Activated CD4-positive, alpha-beta T cell treated with anti-CD3 and anti-CD28 coated beads for 48 hours (primary cell): ENCODE measurements at regions not wholly inside any gene's neighbourhood (a gene's known extent, or its start where the extent isn't known, plus 50 kb on each side); places are given as distances from the start of the nearest gene placed in this dataset.
"Not testable (repeated sequence)": the region's sequence is repeated elsewhere in the genome, so short reads cannot be mapped to it uniquely, and the experiment has no call there.

Experiments
- DNase-seq: peaks from one replicate; pipeline ENCODE4 v3.0.0-alpha.2; 2020

DNA sequence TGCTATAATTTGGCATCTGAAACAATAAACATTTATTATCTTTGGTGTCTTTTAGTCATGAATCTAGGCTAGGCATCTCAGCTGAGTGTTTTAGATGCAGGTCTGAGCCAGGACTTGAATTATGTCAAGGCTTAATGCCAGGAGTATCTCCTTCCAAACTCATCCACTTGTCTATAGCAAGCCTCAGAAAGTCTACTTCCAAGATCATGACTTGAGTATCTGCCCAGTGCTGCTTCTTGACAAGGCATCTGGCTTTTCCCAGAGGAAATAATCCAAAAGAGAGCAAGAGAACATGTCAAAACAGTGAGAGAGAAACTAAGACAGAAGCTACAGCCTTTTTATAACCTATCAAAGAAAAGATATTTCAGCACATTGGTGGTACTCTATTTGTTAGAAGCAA, 1052.1 kb upstream of the PCDH10 start:
- no peak for DNase-seq

DNA sequence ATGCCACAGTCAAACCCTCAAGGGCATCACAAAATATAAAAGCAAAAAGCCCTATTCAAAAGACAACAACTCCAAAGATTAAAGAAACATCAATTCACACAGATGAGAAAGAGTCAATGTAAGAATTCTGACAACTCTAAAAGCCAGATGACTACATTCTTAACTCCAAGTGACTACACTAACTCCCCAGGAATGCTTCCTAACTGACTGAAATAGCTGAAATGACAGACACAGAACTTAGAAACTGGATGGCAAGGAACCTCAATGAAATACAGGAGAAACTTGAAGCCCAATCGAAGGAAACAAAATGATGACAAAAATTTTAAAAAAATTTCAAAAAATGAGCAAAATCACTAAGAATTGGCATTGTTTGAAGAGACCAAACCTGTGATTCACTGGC, 1047.6 kb upstream of the PCDH10 start:
- no peak for DNase-seq

DNA sequence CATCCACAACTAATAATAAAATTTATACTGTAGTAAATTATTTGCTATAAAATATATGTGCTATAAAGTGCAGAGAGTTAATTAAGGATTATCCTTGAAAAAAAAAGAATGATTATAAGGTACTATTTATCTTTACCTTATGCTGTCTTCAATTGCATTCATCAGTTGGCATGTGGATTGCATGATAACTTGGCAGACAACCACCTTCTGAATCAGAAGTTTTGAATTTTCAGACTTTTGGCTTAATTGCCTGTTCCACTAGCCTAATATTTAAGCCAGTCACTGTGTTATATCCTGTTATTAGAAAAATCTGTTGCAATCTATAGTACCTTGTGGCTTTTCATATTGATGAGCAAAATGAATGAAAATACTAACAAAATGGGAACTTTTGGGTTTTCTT, 1040.3 kb upstream of the PCDH10 start:
- DNase-seq: no peak

DNA sequence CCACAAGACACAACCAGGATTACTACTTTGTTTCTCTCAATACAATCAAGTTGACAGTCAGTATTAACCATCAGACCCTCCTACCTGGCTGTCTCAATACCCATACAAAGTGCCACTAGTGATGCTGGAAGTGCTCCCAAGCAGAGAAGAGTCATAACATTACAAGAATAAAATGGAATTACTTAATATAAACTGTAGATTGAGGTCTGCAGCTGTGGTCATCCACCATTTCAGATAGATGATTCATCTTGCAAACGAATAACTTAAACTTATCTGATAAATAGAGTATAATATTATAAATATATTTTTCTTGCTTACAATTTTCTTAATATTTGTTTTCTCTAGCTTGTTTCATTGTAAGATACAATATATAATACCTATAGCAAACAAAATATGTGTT, 1034.2 kb upstream of the PCDH10 start:
- DNase-seq: no peak

DNA sequence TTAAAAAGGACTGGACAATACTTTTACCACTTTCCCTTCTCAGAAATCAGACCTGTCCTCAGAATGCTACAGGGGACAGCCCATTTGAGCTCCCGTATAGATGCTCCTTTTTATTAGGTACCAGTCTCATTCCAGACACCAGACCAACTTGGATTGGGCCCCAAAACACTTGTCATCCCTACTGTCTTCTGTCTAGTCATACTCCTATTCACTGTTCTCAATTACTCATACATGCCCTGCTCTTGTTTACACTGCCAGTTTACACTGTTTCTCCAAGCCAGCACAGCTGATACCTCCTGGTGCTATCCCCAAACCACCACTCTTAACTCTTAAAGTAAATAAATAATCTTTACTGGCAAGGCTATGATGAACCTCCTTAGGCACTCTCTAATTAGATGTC, 1026.4 kb upstream of the PCDH10 start:
- not testable (repeated sequence) for DNase-seq

DNA sequence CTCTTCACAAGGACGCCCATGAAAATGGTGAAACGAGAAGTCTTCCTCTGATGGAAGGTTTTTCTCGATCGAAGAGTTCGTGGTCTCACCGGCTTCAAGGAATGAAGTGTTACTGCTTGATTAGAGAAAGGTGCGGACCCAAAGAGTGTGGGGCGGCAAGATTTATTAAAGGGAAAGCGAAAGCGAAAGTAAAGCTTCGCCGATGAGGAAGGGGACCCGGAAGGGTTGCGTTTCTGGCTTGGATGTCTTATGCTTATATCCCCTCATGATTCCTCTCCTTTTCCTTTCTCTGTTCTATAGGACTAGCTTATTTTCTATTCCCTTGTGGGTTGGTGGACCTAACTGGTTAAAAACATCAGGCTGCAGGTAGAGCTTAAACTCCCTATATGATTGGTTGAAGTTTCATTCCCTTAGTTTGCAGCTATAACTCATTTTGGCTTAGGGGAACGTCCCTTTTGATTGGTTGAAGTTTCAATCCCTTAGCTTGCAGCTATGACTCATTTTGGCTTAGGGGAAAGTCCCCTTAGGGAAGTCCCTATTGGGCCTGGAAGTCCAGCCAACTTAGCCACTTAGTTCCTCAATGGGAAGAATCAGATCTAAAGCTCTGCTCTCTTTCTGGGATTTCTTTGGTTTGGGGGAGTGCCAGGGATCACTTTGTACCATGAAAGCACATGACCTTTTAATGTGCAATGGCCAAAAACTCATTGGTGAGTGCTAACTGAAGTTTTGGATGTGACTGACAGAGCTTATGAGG, 1025.0 kb upstream of the PCDH10 start:
- DNase-seq: no peak

DNA sequence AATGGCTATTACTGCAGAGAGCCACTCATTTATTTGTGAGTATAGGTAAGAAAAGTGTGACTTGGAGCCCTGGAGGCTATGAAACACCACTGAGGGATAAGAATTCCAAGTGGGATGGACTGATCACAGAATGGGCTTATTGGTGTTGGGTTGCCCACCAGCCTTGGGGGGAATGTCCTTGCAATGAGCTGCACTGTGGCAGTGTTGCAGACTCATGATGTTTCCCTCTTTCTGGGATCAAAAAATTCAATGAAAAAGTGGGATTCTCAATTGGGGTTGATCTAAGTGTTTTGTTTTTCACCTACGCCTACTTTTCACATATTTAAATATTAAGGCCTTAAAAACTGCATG, 1024.5 kb upstream of the PCDH10 start:
- no peak for DNase-seq

DNA sequence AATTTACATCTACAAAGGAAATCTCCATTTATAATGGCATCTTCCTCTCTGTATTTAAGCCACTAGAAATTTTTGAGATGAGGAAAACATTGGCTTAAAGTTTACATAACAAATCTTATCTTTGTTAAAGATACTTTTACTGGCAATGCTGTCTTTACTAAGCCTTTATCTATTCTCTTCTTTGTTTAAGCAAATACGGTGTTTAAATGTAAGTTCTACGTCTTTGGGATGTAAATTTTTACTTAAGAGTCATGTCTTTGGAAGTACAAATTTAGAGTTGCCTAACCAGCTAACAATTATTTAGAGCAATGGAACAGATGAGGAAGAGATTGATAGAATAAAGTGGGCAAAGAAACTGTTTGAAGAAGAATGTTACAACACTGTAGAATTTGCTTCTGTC, 1024.0 kb upstream of the PCDH10 start:
- DNase-seq: no peak

DNA sequence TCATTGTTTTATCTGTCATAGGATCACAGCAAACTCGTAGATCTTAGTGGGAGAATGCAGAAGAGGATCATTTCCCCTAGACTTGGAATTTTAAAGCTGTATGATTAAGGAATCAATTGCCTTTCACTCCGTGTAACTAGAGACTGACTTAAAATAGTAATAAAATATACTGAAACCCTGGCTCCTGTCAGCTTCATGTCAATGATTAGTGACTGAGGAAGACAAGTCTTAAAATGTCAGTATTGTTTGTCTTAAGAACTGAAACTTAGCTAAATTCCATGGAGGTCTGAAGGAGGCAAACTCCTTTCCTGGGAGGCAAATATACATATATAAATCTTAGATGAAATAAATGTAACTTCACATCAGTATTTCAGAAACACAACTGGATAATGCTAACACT, 1016.7 kb upstream of the PCDH10 start:
- DNase-seq: no peak

DNA sequence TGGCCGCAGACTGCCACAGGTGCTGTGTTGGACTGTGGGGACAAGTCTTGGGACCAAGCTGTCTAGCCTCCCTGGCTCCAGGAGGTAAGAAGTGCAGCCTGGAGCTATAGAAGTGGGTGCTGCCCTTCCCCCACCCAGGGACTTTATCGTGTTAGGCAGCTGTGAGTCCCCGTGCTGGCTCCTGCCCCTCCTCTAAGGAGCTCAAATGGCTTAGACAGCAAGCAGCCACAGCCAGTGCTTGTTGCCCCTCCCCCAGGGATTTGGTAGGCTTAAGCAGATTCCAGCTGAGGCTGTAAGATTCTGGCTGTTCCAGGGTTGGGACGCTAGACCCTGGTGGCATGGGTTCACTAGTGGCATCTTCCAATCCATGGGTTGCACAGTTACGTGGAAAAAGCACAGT, 979.4 kb upstream of the PCDH10 start:
- DNase-seq: no peak

DNA sequence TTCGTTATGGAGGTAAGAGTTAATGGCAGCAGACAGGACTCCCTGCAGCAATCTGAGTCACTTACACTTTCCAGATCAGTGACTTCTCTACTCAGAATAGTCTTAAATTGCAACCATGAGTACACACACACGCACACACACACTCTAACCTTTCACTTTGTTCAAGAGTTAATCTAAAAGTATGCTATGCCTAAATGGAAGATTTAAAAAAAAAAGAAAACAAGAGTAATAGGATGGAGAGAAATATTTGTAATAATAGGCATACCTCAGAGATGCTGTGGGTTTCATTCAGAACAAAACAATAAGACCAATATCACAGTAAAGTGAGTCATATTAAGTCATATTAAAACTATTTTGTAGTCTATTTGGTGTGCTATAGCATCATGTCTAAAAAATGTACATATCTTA, 969.1 kb upstream of the PCDH10 start:
- DNase-seq: no peak

DNA sequence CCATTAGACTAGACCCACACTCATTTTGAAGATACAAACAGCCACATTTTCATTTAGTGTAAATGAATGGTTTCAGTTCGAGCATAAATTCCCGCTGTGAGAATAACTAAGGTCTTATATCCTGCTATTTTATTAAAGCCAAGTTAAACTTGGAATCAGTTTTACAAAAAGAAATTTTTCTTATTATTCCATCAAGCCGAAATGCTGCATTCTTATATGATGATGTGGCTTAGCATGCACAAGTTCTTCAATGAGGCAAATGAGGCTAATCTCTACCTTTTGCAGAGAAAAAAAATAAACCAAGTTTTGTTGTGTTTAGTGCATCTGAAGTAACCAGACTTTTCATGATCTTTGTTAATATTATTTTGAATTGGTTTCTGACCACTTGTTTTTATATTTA, 953.9 kb upstream of the PCDH10 start:
- DNase-seq: no peak

DNA sequence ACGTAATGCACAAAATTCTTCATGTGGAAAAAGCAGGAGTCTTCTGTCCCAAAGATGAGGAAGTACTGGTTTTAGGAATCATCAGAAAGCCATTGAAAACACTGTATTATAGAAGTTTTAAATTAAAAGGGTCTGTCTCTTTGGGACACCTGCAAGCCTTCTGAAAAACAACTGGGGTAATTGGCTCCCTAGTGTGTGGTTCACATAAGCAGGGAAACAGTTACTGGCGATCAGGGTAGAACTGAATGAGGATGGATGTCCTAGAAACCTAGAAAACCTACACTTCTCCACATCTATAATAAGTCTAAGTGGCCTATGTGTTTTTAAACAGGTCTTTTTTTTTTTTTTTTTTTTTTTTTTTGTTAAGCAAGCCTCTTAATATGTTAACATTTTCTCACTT, 945.5 kb upstream of the PCDH10 start:
- no peak for DNase-seq

DNA sequence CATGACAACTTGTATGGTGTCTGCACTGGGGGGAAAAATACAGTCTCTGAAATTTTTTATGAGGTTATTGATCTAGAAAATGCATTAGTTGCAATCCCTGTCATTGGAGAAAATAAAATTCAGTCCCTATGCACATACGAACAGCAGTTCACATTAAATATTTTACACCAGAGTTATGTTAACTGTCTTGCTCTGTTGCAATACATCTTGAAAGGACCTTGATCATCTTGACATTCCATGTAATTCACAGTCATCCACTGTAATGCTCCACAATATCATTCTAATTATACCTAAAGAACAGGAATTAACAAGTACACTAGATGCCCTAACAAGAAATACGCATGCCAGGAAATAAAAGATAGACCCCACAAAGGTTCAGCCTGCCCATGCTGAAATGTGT, 934.6 kb upstream of the PCDH10 start:
- DNase-seq: no peak

DNA sequence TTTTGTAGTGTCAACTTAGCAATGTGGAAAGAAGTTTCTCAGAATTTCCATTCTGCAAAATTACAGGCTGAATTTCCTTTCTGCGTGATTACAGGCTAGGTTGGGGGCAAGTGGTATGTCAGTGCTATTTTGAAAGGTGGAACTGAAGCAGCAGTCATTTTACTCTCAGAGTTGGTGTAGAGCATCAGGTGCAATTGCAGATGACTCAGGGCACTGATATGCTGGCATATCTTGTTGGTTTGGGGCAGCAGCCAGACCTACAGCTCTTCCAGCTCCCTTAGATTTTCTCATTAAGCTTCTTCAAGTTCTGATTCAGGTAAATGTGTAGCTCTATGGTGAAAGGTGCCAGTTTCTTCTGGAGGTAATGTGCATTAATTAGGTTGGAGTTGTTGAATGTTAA, 930.7 kb upstream of the PCDH10 start:
- DNase-seq: no peak

DNA sequence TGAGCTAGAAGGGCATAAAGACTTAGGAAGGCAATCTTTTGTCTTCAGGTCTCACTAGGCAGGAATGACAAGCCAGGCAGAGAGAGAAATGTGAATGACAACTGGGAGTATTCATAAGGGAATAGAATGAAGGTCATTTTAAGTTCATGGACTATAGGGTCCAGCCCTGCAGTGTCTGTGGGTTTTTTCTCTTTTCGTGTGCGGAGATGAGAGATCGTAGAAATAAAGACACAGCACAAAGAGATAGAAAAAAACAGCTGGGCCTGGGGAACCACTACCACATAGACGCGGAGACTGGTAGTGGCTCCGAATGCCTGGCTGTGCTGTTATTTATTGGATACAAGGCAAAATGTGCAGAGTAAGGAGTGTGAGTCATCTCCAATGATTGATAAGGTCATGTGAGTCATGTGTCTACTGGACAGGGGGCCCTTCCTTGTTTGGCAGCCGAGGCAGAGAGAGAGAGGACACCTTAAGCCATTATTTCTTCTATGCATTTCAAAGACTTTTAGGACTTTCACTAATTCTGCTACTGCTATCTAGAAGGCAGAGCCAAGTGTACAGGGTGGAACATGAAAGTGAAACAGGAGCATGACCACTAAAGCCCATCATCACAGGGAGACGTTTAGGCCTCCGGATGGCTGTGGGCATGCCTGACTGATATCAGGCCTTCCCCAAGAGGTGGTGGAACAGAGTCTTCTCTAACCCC, 921.8 kb upstream of the PCDH10 start:
- DNase-seq: no peak

DNA sequence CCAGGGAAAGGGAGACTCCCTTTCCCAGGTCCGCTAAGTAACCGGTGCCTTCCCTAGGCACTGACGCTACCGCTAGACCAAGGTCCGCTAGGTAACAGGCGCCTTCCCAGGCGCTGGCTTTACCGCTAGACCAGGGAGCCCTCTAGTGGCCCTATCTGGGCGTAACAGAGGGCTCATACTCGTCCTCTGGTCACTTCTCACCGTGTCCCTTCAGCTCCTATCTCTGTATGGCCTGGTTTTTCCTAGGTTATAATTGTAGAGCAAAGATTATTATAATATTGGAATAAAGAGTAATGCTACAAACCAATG, 921.3 kb upstream of the PCDH10 start:
- DNase-seq: peak; percentile 15

DNA sequence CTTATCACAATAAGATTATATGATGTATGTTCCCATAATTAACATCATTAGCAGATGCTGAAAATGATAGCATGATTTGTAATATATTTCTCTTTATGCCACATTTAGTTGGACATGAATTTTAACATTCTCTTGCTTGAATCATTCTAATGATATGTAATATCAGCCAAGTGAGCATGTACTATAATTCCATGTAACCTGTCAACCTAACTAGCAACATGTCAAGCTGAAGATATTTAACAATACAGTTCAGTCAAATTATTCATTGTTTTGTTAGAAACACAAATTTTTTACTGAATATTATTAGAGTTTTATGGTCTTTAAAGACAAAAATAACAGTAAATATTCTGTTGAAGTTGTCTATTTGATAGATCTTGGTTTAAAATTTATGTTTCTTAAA, 920.4 kb upstream of the PCDH10 start:
- DNase-seq: no peak

DNA sequence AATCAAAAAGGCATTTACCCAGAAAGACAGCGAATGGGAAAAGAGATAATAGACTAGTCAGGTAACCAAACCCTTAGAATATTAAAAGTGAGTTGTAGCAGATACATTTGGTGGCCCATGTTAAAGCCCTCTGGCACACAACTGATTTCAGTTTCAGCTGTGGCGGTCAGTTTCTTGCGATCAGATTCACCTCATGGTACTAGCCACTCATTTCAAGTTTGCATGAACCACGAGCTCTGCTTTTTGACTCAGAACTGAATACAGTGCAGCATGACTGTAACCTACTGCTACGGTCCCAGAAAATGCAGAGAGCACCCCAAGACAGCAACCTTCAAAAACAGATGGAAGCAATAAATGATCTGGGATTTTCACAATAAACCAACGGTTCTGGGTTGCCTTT, 919.1 kb upstream of the PCDH10 start:
- no peak for DNase-seq

DNA sequence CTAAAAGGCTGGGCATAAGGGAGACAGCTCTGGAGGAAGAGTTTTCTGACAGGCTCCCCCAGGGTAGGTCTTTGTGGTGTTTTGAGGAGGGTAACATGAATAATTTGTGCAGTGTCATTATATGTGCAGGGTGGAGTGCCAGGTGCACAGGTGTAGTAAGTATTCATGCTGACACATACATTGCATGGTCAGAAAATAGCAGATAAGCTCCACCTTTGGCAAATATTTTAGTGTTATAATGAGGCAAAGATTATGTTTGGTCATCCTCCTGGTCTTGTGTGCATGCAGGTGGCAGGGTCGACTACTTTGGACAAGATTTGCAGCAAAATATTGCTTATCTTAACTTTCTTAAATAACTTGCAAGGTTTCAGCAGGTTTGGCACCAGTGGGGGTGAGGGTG, 910.4 kb upstream of the PCDH10 start:
- no peak for DNase-seq

DNA sequence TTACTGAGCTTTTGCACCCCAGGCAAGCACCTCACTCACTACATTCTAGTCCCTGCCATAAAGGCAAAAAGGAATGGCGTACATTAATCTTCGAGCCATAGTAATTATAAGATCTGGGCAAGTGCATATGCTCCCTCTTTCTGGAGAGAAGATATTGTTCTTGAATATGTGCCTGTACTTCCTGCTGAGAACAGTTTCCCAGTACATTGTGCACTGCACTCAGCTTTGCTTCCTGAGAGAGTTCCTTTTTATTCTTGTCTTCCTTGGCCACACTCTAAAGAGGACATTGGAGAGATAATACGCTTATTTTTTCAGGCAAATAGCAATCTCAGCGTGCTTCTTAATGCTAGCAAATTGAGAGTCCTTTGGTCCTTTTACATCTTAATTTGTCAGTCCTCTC, 909.0 kb upstream of the PCDH10 start:
- DNase-seq: no peak

DNA sequence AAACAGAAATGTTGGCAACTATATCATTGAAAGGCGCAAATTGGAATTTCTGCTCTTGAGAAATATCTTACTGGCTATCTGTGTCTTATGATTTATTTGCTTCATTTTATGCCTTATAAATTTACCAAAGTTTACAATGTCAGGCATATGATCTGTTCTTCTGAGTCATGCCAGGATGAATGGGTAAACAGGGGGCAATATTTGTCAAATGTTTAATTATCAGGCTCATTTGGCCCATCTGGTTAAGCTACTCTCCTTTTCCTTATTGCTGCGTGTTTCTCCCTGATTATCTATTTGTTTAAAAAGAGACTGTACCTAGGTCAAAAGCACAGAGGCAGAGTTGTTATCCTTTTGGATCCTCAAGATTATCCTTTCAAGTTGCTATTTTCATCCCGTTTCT, 903.8 kb upstream of the PCDH10 start:
- DNase-seq: no peak

DNA sequence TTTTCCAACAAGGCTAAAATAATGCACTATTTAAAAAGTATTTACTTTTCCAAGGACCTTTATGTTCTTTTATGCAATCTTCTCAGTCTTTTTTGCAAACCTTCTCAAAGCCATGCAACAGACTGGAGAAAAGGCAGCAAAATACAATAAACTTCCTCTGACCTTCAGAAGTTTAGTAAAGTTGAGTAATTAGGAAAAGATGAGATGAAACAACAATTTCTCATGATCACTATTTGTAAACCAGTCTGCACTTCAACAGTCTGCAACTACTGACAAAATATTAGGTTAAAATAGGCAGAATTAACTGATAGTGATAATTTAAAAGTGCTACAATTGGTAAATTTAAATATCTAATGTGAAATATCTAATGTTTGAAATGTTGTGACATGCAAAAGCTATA, 884.9 kb upstream of the PCDH10 start:
- no peak for DNase-seq

DNA sequence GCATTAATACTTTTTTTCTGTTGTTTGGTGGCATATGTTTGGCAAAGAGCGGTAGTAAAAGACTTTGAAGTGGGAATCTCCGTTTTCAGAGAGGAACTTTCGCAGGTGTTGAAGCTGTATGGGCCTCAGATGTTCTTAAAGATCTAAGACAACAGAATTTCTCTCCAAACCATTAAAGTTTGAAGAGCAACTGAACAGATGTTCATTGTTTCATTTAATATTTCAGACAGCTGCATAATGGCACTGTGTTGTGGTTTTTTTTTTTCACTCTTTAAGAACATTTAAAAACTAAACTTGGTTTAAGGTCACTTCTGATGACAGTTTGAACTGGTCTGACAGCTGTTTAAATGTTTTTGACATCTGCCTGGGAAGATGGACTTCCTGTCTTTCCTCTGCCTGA, 882.7 kb upstream of the PCDH10 start:
- DNase-seq: no peak

DNA sequence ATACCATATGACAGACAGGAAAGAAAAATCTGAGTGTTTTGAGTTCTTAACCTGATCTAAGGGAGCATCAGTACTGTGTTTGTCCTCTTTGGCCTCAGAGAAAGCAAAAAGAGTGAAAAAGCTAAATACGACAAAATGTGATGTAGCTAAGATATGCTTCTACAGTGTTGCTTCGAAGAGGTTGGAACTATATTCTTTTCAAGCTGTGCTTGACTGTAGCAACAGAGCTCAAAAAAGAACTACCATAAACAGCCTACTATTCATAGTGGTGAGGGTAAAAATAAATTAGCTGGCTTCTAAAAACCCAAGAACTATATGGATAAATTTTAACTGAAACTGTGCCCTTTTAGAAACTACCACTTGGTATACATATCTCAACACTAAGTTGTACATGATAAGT, 881.8 kb upstream of the PCDH10 start:
- no peak for DNase-seq
